OCI-LY7 (cell line): ENCODE measurements at regions not wholly inside any gene's neighbourhood (a gene's known extent, or its start where the extent isn't known, plus 50 kb on each side); places are given as distances from the start of the nearest gene placed in this dataset.

Experiments used
- BruUV-seq: library from RNA; stranded (reverse); fragments of 400-500 nt; replicated peaks from 2 replicates; lab custom pipeline; 2021; lab: Mats Ljungman, UMichigan
- CTCF ChIA-PET: fragments of 300-600 bp; sonication (Branson Sonifier 250); formaldehyde crosslinking; loops from one replicate; lab custom pipeline; 2022; ENCODE audit warnings: antibody characterized with exemption; ENCODE audit not compliant: unreplicated experiment; lab: Charles Lee
- POLR2A ChIA-PET: fragments of 300-600 bp; sonication (Branson Sonifier 250); formaldehyde crosslinking; loops from one replicate; lab custom pipeline; 2022; ENCODE audit warnings: antibody characterized with exemption; lab: Charles Lee
- DNase-seq: peaks from one replicate; pipeline ENCODE4 v3.0.0-alpha.2; 2015; ENCODE audit warnings: low spot score
- H2AFZ ChIP-seq: fragments of 200-600 bp; sonication (generic), shearing (Covaris generic); 2 replicates; pipeline ENCODE4 v1.6.1; 2014; ENCODE audit warnings: mild to moderate bottlenecking, antibody characterized with exemption, low read length, moderate library complexity
- H3K27ac ChIP-seq: fragments of 200-600 bp; sonication (generic); 2 replicates; pipeline ENCODE4 v1.5.1; 2014; ENCODE audit warnings: mixed run types, low read depth, mild to moderate bottlenecking, moderate library complexity, low read length, inconsistent platforms; ENCODE audit not compliant: poor library complexity, severe bottlenecking
- H3K36me3 ChIP-seq: fragments of 200-600 bp; sonication (generic); 2 replicates; pipeline ENCODE4 v1.6.1; 2014; ENCODE audit warnings: mild to moderate bottlenecking, antibody characterized with exemption, low read length, moderate library complexity, mixed read lengths; ENCODE audit not compliant: insufficient read depth
- H3K4me1 ChIP-seq: fragments of 200-600 bp; sonication (generic); 2 replicates; pipeline ENCODE4 v1.5.1; 2014; ENCODE audit warnings: mild to moderate bottlenecking, low read length; ENCODE audit not compliant: insufficient read depth, poor library complexity, severe bottlenecking
- H3K4me2 ChIP-seq: fragments of 200-600 bp; sonication (generic); 2 replicates; pipeline ENCODE4 v1.6.1; 2014; ENCODE audit warnings: mild to moderate bottlenecking, low read length
- H3K4me3 ChIP-seq: fragments of 200-600 bp; sonication (generic); 2 replicates; pipeline ENCODE4 v1.5.1; 2014; ENCODE audit warnings: mild to moderate bottlenecking, low read depth, low read length; ENCODE audit not compliant: poor library complexity, severe bottlenecking
- H3K79me2 ChIP-seq: fragments of 200-600 bp; sonication (generic); 2 replicates; pipeline ENCODE4 v1.6.1; 2016; ENCODE audit warnings: low read depth, mild to moderate bottlenecking, low read length, moderate library complexity, mixed read lengths; ENCODE audit not compliant: insufficient read depth
- H3K9me2 ChIP-seq: fragments of 200-600 bp; sonication (generic); 2 replicates; pipeline ENCODE4 v1.6.1; 2016; ENCODE audit warnings: mild to moderate bottlenecking, low read length, mixed read lengths; ENCODE audit not compliant: insufficient read depth
- H3K9me3 ChIP-seq: fragments of 200-600 bp; sonication (generic); 2 replicates; pipeline ENCODE4 v1.6.1; 2014; ENCODE audit warnings: mild to moderate bottlenecking, mixed run types, low read length, mixed read lengths
- H4K20me1 ChIP-seq: fragments of 200-600 bp; sonication (generic); 2 replicates; pipeline ENCODE4 v1.6.1; 2014; ENCODE audit warnings: mild to moderate bottlenecking, antibody characterized with exemption, low read length, moderate library complexity, mixed read lengths; ENCODE audit not compliant: insufficient read depth
- CTCF ChIP-seq: fragments of 200-600 bp; sonication (generic); conservative IDR thresholded peaks from 2 replicates; pipeline ENCODE4 v1.5.1; 2014; ENCODE audit warnings: mild to moderate bottlenecking, antibody characterized with exemption, low read length, moderate library complexity, mixed read lengths
- EZH2phosphoT487 ChIP-seq: fragments of 200-600 bp; sonication (generic); IDR thresholded peaks from 2 replicates; pipeline ENCODE4 v1.6.1; 2018; ENCODE audit warnings: low read depth, borderline replicate concordance, mild to moderate bottlenecking, mixed run types, antibody characterized with exemption, low read length, moderate library complexity, mixed read lengths
- intact Hi-C: fragments of 100-400 bp; cut with micrococcal nuclease; formaldehyde crosslinking; loops from one replicate; pipeline ENCODE4 v1.10.0; 2022; ENCODE audit not compliant: unreplicated experiment

DNA sequence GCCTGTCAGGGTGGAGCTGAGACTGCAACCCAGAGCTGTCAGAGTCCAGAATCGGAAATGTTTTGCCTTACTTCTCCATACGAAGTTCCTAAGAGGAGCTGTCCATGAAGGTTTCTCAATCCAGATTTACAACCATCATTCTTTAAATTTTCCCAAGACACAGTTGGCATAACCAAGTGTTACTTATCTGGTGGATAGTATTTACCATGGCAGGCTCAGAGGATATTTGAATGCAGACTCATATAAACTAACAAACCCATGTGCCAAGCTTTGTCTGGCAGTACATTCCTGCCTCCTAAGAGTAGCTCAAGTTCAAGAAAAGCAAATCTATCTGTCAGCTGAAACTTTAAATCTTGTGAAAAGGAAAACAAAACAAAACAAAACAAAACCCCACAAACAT, 267.9 kb downstream of the ZNF326 start:
- Histone ChIP-seq H4K20me1 (no peaks in the 10 kb centered on the region), H3K9me3 (no peaks in the 10 kb centered on the region), H3K36me3 (no peaks in the 10 kb centered on the region), H3K4me1 (no peaks in the 10 kb centered on the region), H3K9me2 (no peaks in the 10 kb centered on the region), H2AFZ (no peak overlapping the region), H3K79me2 (no peaks in the 10 kb centered on the region), H3K27ac (no peak overlapping the region), H3K4me3 (no peak overlapping the region), H3K4me2 (no peak overlapping the region)
- TF ChIP-seq CTCF (no peak), EZH2phosphoT487 (no peak)
- ChIA-PET POLR2A (interaction anchor here (0.8 kb wide), 1 partner anchor 22 kb away, joined by 3 read pairs; no protein-coding TSS in a partner anchor), CTCF (no interaction called here)
- BruUV-seq, result no TSS peak
- intact Hi-C loops, result no loop called here
- no peak for DNase-seq

- Histone ChIP-seq H3K36me3 (no peaks in the 10 kb centered on the region), H3K79me2 (no peaks in the 10 kb centered on the region), H3K27ac (no peak overlapping the region), H3K4me1 (no peaks in the 10 kb centered on the region), H3K9me3 (no peaks in the 10 kb centered on the region), H3K4me2 (no peak overlapping the region), H4K20me1 (no peaks in the 10 kb centered on the region), H3K9me2 (no peaks in the 10 kb centered on the region), H3K4me3 (no peak overlapping the region), H2AFZ (no peak overlapping the region)
- DNase-seq, result no peak
- ChIA-PET POLR2A (interaction anchor here (0.8 kb wide), 1 partner anchor 21 kb away, joined by 3 read pairs; no protein-coding TSS in a partner anchor), CTCF (no interaction called here)
- TF ChIP-seq EZH2phosphoT487 (no peak), CTCF (no peak)
- intact Hi-C loops, result no loop called here
- BruUV-seq, result no TSS peak
Measured at GRCh38 chr1:90262286-90262685, 267.4 kb downstream of the ZNF326 start.

DNA sequence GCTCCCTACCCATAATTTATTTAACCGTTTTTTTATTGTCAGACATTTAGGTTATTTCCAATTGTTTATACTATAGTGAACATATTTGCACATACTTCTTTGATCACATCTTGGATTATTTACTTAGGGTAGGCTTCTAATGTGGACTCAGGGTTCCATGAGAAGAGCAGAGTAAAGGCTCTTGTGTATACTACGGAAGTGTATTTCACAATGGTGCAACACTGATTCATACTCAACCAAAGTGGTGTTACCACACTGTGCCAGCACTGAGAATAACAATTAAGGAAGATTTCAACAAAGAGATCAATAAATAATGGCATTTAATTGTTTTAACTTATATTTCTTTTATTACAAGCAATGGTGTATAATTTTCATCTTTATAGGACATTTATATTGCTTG, 251.2 kb downstream of the ZNF326 start:
- ChIA-PET POLR2A (no interaction called here), CTCF (interaction anchor here (0.6 kb wide), 1 partner anchor 13 kb away, joined by 3 read pairs; no protein-coding TSS in a partner anchor)
- TF ChIP-seq EZH2phosphoT487 (no peak), CTCF (no peak)
- intact Hi-C loops, result no loop called here
- H3K79me2 ChIP-seq, result no peaks in the 10 kb centered on the region
- H2AFZ ChIP-seq, result no peak overlapping the region
- no peaks in the 10 kb centered on the region for H3K36me3 ChIP-seq
- no peak overlapping the region for H3K27ac ChIP-seq
- H3K4me2 ChIP-seq, result no peak overlapping the region
- H3K4me1 ChIP-seq, result no peaks in the 10 kb centered on the region
- H3K4me3 ChIP-seq, result no peak overlapping the region
- no TSS peak for BruUV-seq
- no peaks in the 10 kb centered on the region for H4K20me1 ChIP-seq
- DNase-seq, result no peak
- H3K9me3 ChIP-seq, result no peaks in the 10 kb centered on the region
- no peaks in the 10 kb centered on the region for H3K9me2 ChIP-seq
